ENCODE measurements at regions not wholly inside any gene's neighbourhood (a gene's known extent, or its start where the extent isn't known, plus 50 kb on each side); places are given as distances from the start of the nearest gene placed in this dataset.
A peak's percentile ranks its signal among the peaks of the same experiment; 100 is the strongest.

- no peak for DNase-seq (ENCODE audit: low read depth)
- H3K4me3 ChIP-seq (ENCODE audit: low read depth, low read length) = no peak overlapping the region
- TF ChIP-seq CTCF (IDR thresholded peaks at IDR 0.05; ENCODE audit: insufficient read depth, low read depth, low read length) = no peak
Measured at GRCh38 chr2:200725596-200725995, 86.1 kb upstream of the BZW1 start.

GRCh38 chr2:200728630-200729029, 83.1 kb upstream of the BZW1 start:
- TF ChIP-seq CTCF (IDR thresholded peaks at IDR 0.05; ENCODE audit: insufficient read depth, low read depth, low read length) = no peak
- H3K4me3 ChIP-seq (ENCODE audit: low read depth, low read length) = no peak overlapping the region
- DNase-seq (ENCODE audit: low read depth) = peak; percentile 74

GRCh38 chr2:200730302-200730701, 81.4 kb upstream of the BZW1 start:
- no peak overlapping the region for H3K4me3 ChIP-seq (ENCODE audit: low read depth, low read length)
- TF ChIP-seq CTCF (IDR thresholded peaks at IDR 0.05; ENCODE audit: insufficient read depth, low read depth, low read length) = no peak
- no peak for DNase-seq (ENCODE audit: low read depth)

GRCh38 chr2:200730960-200731359, 80.8 kb upstream of the BZW1 start:
- H3K4me3 ChIP-seq (ENCODE audit: low read depth, low read length) = no peak overlapping the region
- no peak for DNase-seq (ENCODE audit: low read depth)
- no peak for TF ChIP-seq CTCF (IDR thresholded peaks at IDR 0.05; ENCODE audit: insufficient read depth, low read depth, low read length)

- no peak for TF ChIP-seq CTCF (IDR thresholded peaks at IDR 0.05; ENCODE audit: insufficient read depth, low read depth, low read length)
- no peak overlapping the region for H3K4me3 ChIP-seq (ENCODE audit: low read depth, low read length)
- no peak for DNase-seq (ENCODE audit: low read depth)
Measured at GRCh38 chr2:200732866-200733265, 78.8 kb upstream of the BZW1 start.

GRCh38 chr2:200733713-200734198, 78.0 kb upstream of the BZW1 start:
- no peak overlapping the region for H3K4me3 ChIP-seq (ENCODE audit: low read depth, low read length)
- DNase-seq (ENCODE audit: low read depth) = no peak
- TF ChIP-seq CTCF (IDR thresholded peaks at IDR 0.05; ENCODE audit: insufficient read depth, low read depth, low read length) = no peak

- H3K4me3 ChIP-seq (ENCODE audit: low read depth, low read length) = no peak overlapping the region
- DNase-seq (ENCODE audit: low read depth) = no peak
- TF ChIP-seq CTCF (IDR thresholded peaks at IDR 0.05; ENCODE audit: insufficient read depth, low read depth, low read length) = no peak
Measured at GRCh38 chr2:200735061-200735460, 76.6 kb upstream of the BZW1 start.
